Stimulated activated CD4-positive, alpha-beta T cell treated with anti-CD3 and anti-CD28 coated beads, Interleukin-1b, Interleukin-23, amount 100 ng/mL, for 48 hours (primary cell): ENCODE measurements at regions not wholly inside any gene's neighbourhood (a gene's known extent, or its start where the extent isn't known, plus 50 kb on each side); places are given as distances from the start of the nearest gene placed in this dataset.
"Not testable (repeated sequence)": the region's sequence is repeated elsewhere in the genome, so short reads cannot be mapped to it uniquely, and the experiment has no call there.

ENCODE experiments used
- DNase-seq: peaks from one replicate; pipeline ENCODE4 v3.0.0-alpha.2; 2020

DNA sequence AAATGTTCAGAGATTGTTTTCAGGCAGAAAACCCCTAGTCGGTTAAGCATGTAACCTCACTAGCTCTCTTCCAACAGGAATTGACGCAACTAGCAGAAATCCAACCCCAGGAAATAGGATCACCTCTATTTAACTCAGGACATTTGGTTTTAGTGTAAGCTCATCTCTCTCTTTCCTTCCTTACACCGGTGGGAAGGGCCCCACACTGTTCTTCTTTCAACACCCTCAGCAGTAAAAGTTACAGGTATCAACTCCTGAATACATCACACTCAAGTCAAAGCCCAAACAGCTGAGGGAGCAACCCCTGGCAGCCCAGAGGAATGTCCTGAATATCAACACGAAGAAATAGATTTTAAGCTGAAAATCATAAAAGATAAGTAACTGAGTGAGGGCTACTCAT lies 191.2 kb upstream of the KIF2B start:
- no peak for DNase-seq

DNA sequence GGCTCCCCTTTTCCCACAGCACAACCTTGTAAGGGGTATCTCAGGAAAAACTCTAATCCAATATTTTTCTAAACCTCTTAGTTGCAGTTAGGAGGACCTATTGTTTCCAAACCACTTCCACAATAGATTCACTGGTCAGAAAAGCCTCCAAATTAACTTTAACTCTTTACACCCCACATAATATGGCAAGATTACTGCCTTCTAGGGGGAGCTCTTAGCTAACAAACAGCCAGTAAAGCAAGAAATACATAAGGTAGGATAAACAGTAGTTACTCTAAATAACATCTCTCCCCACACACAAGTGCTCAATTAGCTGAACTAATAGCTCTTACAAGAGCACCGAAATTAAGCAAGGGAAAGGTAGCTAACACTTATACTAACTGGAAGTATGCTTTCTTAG lies 192.1 kb upstream of the KIF2B start:
- no peak for DNase-seq

GRCh38 chr17:53630115-53630514 lies 192.6 kb upstream of the KIF2B start:
- no peak for DNase-seq

- no peak for DNase-seq
Measured at GRCh38 chr17:53629188-53629587, 193.5 kb upstream of the KIF2B start.

GRCh38 chr17:53628011-53628410 lies 194.7 kb upstream of the KIF2B start:
- DNase-seq = no peak

DNA sequence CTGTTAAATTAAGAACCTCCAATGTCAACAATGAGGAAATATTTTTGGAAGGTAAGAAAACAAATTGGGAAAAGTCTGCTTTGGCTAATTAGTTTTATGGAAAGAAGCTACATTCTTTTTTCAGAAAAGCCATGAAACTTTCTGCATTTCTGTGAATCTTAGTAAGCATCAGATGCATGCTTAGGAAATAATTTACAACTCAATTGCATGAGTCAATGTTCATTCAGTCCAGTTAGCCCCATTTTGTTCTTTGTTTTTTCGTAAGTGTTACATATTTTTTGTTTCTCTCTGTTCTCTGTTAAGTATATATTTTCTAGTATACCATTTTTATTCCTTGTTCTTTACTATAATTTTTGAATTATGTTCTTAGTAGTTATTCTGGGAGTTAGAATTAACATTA lies 195.2 kb upstream of the KIF2B start:
- no peak for DNase-seq

- DNase-seq = no peak
Measured at GRCh38 chr17:53626286-53626685, 196.4 kb upstream of the KIF2B start.

GRCh38 chr17:53619025-53619424 lies 203.7 kb upstream of the KIF2B start:
- no peak for DNase-seq

GRCh38 chr17:53608208-53608607 lies 214.5 kb upstream of the KIF2B start:
- not testable (repeated sequence) for DNase-seq

- DNase-seq = no peak
Measured at GRCh38 chr17:53607475-53607874, 215.3 kb upstream of the KIF2B start.

- no peak for DNase-seq
Measured at GRCh38 chr17:53588317-53588716, 234.4 kb upstream of the KIF2B start.

- no peak for DNase-seq
Measured at GRCh38 chr17:53574038-53574437, 248.7 kb upstream of the KIF2B start.

- no peak for DNase-seq
Measured at GRCh38 chr17:53571342-53571741, 251.4 kb upstream of the KIF2B start.

- DNase-seq = no peak
Measured at GRCh38 chr17:53570731-53571130, 252.0 kb upstream of the KIF2B start.

DNA sequence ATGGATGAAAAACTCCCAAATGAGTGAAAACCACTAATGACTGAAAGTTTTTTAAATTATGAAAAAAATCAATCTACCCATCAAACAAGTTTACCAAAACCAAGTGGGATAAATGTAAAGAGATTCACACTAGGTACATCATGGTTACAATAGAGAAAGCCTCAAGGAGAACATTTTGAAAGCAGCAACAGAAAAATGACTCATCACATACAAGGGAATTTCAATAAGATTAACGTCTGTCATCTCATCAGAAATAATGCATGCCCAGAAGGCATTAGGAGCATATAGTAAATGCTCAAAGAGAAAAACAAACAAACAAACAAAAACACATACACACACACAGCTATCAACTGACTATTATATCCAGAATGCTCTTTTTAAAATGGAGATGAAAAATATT lies 261.8 kb upstream of the KIF2B start:
- DNase-seq = no peak

DNA sequence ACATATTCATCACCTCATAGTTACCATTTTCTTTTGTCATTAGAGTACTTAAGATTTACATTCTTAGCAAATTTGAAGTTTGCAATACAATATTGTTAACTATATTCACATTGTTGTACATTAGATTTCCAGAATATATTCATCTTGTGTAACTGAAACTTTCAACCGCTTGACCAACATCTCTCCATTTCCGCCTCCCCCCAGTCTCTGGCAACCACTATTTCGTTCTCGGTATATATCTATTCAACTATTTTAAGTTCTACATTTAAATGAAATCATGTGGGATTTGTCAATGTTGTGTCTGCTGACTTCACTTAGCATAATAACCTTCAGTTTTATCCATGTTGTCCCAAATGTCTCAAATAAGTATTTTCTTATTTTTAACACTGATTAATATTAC lies 274.5 kb upstream of the KIF2B start:
- no peak for DNase-seq

DNA sequence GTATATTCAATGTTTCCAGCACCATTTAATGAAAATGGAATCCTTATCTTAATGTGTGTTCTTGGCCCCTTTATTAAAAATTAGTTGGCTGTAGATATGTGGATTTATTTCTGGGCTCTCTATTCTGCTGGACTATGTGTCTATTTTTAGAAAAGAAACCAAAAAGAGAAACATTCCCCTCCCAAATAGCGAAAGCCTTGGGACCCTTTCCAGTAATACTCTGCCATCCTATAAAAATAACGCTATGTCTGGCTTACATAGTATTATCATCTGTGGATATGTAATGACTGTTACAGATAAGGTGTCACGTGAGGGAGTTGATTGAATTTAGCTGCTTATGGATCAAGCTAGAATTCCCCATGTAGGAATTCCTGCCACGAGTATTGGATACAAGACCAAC lies 279.3 kb upstream of the KIF2B start:
- DNase-seq = no peak

GRCh38 chr17:53538129-53538617 lies 284.6 kb upstream of the KIF2B start:
- DNase-seq = no peak

DNA sequence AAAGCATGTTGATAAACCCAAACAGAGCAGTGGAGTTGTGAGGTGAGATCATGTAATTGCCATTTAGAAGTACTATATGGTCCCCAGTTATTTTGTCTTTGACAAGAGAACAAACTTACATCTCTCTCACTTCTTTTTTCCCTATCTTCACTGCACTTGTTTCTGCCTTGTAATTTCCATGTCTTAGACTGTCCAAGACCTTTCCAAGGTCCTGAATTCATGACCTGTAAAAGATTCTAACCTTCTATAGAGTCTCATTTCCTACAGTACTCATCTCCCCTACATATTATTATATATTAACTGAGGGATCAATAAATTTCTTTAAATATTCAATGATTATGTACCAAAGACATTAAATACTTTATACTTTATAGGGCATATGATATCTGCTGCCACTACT lies 295.3 kb upstream of the KIF2B start:
- DNase-seq = no peak

- no peak for DNase-seq
Measured at GRCh38 chr17:53525590-53525989, 297.1 kb upstream of the KIF2B start.

- DNase-seq = no peak
Measured at GRCh38 chr17:53516636-53517035, 306.1 kb upstream of the KIF2B start.

GRCh38 chr17:53499277-53499676 lies 323.4 kb upstream of the KIF2B start:
- no peak for DNase-seq

DNA sequence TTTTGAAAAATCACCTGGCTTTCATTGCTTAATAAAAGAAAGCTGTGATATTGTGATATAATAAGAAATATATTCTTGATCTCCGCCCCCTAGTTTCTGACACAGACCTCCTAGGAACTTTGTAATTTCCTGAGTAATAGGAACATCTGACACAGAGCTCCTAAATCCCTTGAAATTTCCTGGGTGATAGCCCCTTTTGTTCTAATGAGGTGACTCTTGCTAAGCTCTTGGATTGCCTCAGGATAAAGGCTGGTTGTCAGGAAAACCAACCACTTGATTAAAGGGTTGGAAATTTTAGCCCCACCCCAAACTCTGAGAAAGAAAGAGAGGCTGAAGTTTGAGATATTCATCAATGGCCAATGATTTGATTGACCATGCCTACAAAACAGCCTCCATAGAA lies 326.4 kb upstream of the KIF2B start:
- no peak for DNase-seq

- no peak for DNase-seq
Measured at GRCh38 chr17:53492532-53492931, 330.2 kb upstream of the KIF2B start.

GRCh38 chr17:53490447-53490968 lies 332.2 kb upstream of the KIF2B start:
- no peak for DNase-seq

GRCh38 chr17:53483704-53484103 lies 339.0 kb upstream of the KIF2B start:
- DNase-seq = no peak
